ENCODE measurements at regions not wholly inside any gene's neighbourhood (a gene's known extent, or its start where the extent isn't known, plus 50 kb on each side); places are given as distances from the start of the nearest gene placed in this dataset.

DNA sequence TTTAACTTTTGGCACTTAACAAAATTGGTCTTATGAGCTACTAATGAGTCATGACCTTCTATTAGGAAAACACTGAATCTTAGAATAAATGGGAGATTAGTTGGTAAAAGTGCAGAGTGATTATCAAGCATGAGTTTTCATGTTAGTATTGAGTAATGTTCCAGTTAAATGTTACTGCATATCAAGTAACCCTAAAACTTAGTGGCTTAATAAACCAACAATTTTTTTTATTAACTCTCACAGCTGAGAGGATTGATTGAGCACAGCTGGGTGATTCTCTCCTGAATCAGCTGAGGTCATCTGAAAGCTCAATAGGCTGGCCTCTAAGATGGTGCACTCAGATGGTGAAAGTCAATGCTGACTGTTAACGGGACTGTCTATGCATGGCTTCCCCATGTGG, 248.6 kb downstream of the BCL11B start:
- DNase-seq (ENCODE audit: low read depth): no peak

GRCh38 chr14:99024926-99025325, 247.1 kb downstream of the BCL11B start:
- H3K4me3 ChIP-seq (ENCODE audit: low read depth, low read length): no peak overlapping the region
- no peak for DNase-seq (ENCODE audit: low read depth)
- TF ChIP-seq, protein P1, sequence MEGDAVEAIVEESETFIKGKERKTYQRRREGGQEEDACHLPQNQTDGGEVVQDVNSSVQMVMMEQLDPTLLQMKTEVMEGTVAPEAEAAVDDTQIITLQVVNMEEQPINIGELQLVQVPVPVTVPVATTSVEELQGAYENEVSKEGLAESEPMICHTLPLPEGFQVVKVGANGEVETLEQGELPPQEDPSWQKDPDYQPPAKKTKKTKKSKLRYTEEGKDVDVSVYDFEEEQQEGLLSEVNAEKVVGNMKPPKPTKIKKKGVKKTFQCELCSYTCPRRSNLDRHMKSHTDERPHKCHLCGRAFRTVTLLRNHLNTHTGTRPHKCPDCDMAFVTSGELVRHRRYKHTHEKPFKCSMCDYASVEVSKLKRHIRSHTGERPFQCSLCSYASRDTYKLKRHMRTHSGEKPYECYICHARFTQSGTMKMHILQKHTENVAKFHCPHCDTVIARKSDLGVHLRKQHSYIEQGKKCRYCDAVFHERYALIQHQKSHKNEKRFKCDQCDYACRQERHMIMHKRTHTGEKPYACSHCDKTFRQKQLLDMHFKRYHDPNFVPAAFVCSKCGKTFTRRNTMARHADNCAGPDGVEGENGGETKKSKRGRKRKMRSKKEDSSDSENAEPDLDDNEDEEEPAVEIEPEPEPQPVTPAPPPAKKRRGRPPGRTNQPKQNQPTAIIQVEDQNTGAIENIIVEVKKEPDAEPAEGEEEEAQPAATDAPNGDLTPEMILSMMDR (conservative IDR thresholded peaks at IDR 0.05; ENCODE audit: low read depth, low read length): no peak

More for the DNA sequence above, 248.6 kb downstream of the BCL11B start:
- H3K4me3 ChIP-seq (ENCODE audit: low read depth, low read length): no peak overlapping the region
- TF ChIP-seq, protein P1 (conservative IDR thresholded peaks at IDR 0.05; ENCODE audit: low read depth, low read length): no peak

GRCh38 chr14:99025418-99025817, 246.6 kb downstream of the BCL11B start:
- no peak for DNase-seq (ENCODE audit: low read depth)
- TF ChIP-seq, protein P1 (conservative IDR thresholded peaks at IDR 0.05; ENCODE audit: low read depth, low read length): no peak
- no peak overlapping the region for H3K4me3 ChIP-seq (ENCODE audit: low read depth, low read length)

- TF ChIP-seq, protein P1 (conservative IDR thresholded peaks at IDR 0.05; ENCODE audit: low read depth, low read length): no peak
- H3K4me3 ChIP-seq (ENCODE audit: low read depth, low read length): no peak overlapping the region
- no peak for DNase-seq (ENCODE audit: low read depth)
Observed at GRCh38 chr14:99026471-99026870, 245.5 kb downstream of the BCL11B start.

DNA sequence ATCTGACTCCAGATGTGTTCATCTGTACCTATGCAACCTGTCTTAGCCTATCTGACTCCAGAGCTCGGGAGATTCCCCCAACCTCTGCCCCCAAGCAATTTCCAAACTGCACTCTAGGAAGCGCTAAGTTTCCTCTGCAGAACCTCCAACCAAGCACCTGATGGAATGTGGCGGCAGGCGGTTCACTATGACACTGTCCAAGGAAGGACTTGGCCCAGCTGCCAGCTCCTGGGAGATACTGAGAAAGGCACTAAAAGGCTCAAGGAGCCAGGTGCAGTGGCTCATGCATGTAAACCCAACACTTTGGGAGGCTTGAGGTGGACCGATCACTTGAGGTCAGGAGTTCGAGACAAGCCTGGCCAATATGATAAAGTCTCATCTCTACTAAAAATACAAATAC, 244.0 kb downstream of the BCL11B start:
- H3K4me3 ChIP-seq (ENCODE audit: low read depth, low read length): no peak overlapping the region
- no peak for DNase-seq (ENCODE audit: low read depth)
- TF ChIP-seq, protein P1 (conservative IDR thresholded peaks at IDR 0.05; ENCODE audit: low read depth, low read length): no peak

DNA sequence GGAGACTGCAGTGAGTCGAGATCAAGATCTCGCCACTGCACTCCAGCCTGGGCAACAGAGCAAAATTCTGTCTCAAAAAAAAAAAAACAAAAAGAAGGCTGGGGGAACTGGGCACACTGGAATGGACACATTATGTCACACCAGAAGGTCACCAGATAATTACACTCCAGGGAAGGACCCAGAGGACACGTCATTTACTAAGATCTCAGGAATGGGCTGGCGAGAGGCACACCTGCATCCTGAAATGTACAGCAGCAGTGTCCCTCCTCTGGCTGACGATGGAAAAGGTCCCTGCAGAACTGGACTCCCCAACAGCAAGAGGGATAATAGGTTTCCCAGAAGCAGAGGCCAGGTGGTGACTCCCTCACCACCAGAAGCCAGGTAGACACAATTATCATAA, 243.5 kb downstream of the BCL11B start:
- DNase-seq (ENCODE audit: low read depth): no peak
- TF ChIP-seq, protein P1 (conservative IDR thresholded peaks at IDR 0.05; ENCODE audit: low read depth, low read length): no peak
- no peak overlapping the region for H3K4me3 ChIP-seq (ENCODE audit: low read depth, low read length)

- TF ChIP-seq, protein P1 (conservative IDR thresholded peaks at IDR 0.05; ENCODE audit: low read depth, low read length): no peak
- no peak for DNase-seq (ENCODE audit: low read depth)
- no peak overlapping the region for H3K4me3 ChIP-seq (ENCODE audit: low read depth, low read length)
Observed at GRCh38 chr14:99029145-99029915, 242.7 kb downstream of the BCL11B start.

Measured in epithelial cell of proximal tubule (primary cell).